Mammary epithelial cell (primary cell): ENCODE measurements at regions not wholly inside any gene's neighbourhood (a gene's known extent, or its start where the extent isn't known, plus 50 kb on each side); places are given as distances from the start of the nearest gene placed in this dataset.

Experiments
- EZH2 ChIP-seq: IDR thresholded peaks from 2 replicates; pipeline ENCODE4 v1.6.1; 2012; ENCODE audit warnings: low read length, inconsistent platforms, borderline replicate concordance
- TF ChIP-seq, protein P1 (sequence below), 2 donors: IDR thresholded peaks in 1 of 2; conservative IDR thresholded peaks in 1 of 2; 2 replicates each; pipeline ENCODE4 v1.5.1; 2011 to 2012; ENCODE audit warnings: inconsistent platforms in 2 of 2, low read length in 2 of 2, mild to moderate bottlenecking in 2 of 2, control low read depth in 1 of 2, low read depth in 1 of 2; ENCODE audit not compliant: insufficient read depth in 1 of 2; ENCODE audit errors: extremely low read depth in 1 of 2

DNA sequence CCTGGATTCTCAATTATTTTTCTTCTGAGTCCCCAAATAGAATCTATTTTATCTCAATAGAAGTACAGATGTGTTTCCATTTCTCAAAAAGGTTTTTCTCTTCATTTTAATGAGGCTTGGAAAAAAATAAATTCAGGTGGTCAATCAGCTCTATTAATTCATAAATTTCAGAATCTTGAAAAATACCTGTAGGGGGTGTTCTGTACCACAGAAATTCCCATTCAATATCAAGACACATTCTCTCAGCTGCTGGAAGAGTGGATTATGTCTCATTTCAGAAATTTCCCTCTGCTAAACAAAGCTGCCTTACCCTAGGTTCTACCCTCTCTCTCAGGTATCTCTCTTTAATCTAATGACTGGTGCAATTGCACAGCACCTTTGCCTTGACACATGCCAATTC is 1121.2 kb downstream of the SI start:
- TF ChIP-seq, protein P1, sequence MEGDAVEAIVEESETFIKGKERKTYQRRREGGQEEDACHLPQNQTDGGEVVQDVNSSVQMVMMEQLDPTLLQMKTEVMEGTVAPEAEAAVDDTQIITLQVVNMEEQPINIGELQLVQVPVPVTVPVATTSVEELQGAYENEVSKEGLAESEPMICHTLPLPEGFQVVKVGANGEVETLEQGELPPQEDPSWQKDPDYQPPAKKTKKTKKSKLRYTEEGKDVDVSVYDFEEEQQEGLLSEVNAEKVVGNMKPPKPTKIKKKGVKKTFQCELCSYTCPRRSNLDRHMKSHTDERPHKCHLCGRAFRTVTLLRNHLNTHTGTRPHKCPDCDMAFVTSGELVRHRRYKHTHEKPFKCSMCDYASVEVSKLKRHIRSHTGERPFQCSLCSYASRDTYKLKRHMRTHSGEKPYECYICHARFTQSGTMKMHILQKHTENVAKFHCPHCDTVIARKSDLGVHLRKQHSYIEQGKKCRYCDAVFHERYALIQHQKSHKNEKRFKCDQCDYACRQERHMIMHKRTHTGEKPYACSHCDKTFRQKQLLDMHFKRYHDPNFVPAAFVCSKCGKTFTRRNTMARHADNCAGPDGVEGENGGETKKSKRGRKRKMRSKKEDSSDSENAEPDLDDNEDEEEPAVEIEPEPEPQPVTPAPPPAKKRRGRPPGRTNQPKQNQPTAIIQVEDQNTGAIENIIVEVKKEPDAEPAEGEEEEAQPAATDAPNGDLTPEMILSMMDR (conservative IDR thresholded peaks at IDR 0.05 in 1 of 2, IDR thresholded peaks at IDR 0.05 in 1 of 2; ENCODE audit: extremely low read depth in 1 of 2, insufficient read depth in 1 of 2, low read depth in 1 of 2, low read length in 2 of 2): no peak
- no peak for TF ChIP-seq EZH2
